K562 (cell line): ENCODE measurements at regions not wholly inside any gene's neighbourhood (a gene's known extent, or its start where the extent isn't known, plus 50 kb on each side); places are given as distances from the start of the nearest gene placed in this dataset.

Source experiments
- ATAC-seq: fragments of 200-7000 bp; cut with Tn5 transposase; 3 replicates; pipeline ENCODE4 v1.9.1; 2020; ENCODE audit warnings: moderate library complexity
- BruUV-seq: library from RNA; stranded (reverse); fragments of 400-500 nt; replicated peaks from 2 replicates; lab custom pipeline; 2021; lab: Mats Ljungman, UMichigan
- CTCF ChIA-PET: fragments of 300-600 bp; formaldehyde crosslinking; extraction: SDS; loops from one replicate; lab custom pipeline; 2021; ENCODE audit warnings: low intra/inter-chr PET ratio; lab: Yijun Ruan, JAX
- POLR2A ChIA-PET: fragments of 300-600, 350-650 bp; sonication (Branson Sonifier 250); formaldehyde crosslinking; extraction: SDS; loops from one replicate; lab custom pipeline; 2021; ENCODE audit warnings: antibody characterized with exemption, inconsistent platforms; lab: Yijun Ruan, JAX
- DNase-seq, 4 experiments: peaks; one replicate each; pipeline versions ENCODE4 v3.0.0 to v3.0.0-alpha.2; 2011 to 2018; ENCODE audit warnings: low spot score in 3 of 4, mixed read lengths in 3 of 4; ENCODE audit errors: extremely low read depth in 1 of 4
- FAIRE-seq: peaks from 2 replicates; lab custom pipeline; 2011; peaks lifted over from hg19 to GRCh38; lab: Jason Lieb, UNC
- H2AFZ ChIP-seq: 2 replicates; pipeline ENCODE4 v1.6.0; 2011; ENCODE audit warnings: low read depth, low read length, control low read depth, inconsistent platforms
- H3K27ac ChIP-seq: fragments of 200-600 bp; 3 replicates; pipeline ENCODE4 v1.8.0; 2011; ENCODE audit warnings: low read depth, mild to moderate bottlenecking, control low read depth, inconsistent platforms, low read length, moderate library complexity, mixed read lengths; ENCODE audit errors: extremely low read depth
- H3K27me3 ChIP-seq, 2 experiments: fragments of 300-600 bp in 1 of 2; 2 replicates in 1 of 2; 3 replicates in 1 of 2; pipeline versions ENCODE4 v1.6.0 to v1.8.0; 2011; ENCODE audit warnings: inconsistent platforms in 2 of 2, low read length in 2 of 2, mild to moderate bottlenecking in 1 of 2, mixed read lengths in 1 of 2, moderate library complexity in 1 of 2; ENCODE audit not compliant: control insufficient read depth in 2 of 2, insufficient read depth in 2 of 2
- H3K36me3 ChIP-seq: fragments of 300-600 bp; 3 replicates; pipeline ENCODE4 v1.8.0; 2011; ENCODE audit warnings: mild to moderate bottlenecking, low read length, inconsistent platforms; ENCODE audit not compliant: control insufficient read depth, insufficient read depth
- H3K4me1 ChIP-seq, 2 experiments: fragments of 200-600 bp in 1 of 2; replicated peaks in 1 of 2; 2 replicates in 1 of 2; 3 replicates in 1 of 2; pipeline versions ENCODE4 v1.5.1 to v1.8.0; 2011; ENCODE audit warnings: inconsistent platforms in 2 of 2, low read length in 2 of 2, mild to moderate bottlenecking in 1 of 2, mixed read lengths in 1 of 2, moderate library complexity in 1 of 2; ENCODE audit not compliant: control insufficient read depth in 2 of 2, insufficient read depth in 2 of 2
- H3K4me2 ChIP-seq: 2 replicates; pipeline ENCODE4 v1.6.1; 2011; ENCODE audit warnings: low read length, control low read depth, inconsistent platforms, mixed read lengths; ENCODE audit not compliant: insufficient read depth
- H3K4me3 ChIP-seq: fragments of 200-600 bp; sonication (generic), shearing (Covaris generic); 2 replicates; pipeline ENCODE4 v1.5.1; 2016; ENCODE audit warnings: control low read depth, inconsistent platforms
- H3K79me2 ChIP-seq: fragments of 200-600 bp; 3 replicates; pipeline ENCODE4 v1.8.0; 2011; ENCODE audit warnings: low read length, inconsistent platforms; ENCODE audit not compliant: control insufficient read depth, insufficient read depth
- H3K9ac ChIP-seq, 2 experiments: 2 replicates each; pipeline versions ENCODE4 v1.6.0 to v1.6.1; 2011; ENCODE audit warnings: low read depth in 2 of 2, low read length in 2 of 2, control low read depth in 1 of 2, inconsistent platforms in 1 of 2, mild to moderate bottlenecking in 1 of 2, mixed read lengths in 1 of 2; ENCODE audit not compliant: insufficient read depth in 1 of 2
- H3K9me1 ChIP-seq: one replicate; pipeline ENCODE4 v1.6.0; 2011; ENCODE audit warnings: inconsistent platforms, mild to moderate bottlenecking, low read length, moderate library complexity; ENCODE audit not compliant: control insufficient read depth, insufficient read depth
- H3K9me3 ChIP-seq: replicated peaks from 2 replicates; pipeline ENCODE4 v1.5.1; 2011; ENCODE audit warnings: low read depth, low read length, inconsistent platforms; ENCODE audit not compliant: control insufficient read depth, insufficient read depth
- H4K20me1 ChIP-seq: replicated peaks from 2 replicates; pipeline ENCODE4 v1.6.1; 2011; ENCODE audit warnings: low read length, inconsistent platforms, mixed read lengths; ENCODE audit not compliant: control insufficient read depth, insufficient read depth
- ESRRA ChIP-seq: fragments of 450-650 bp; IDR thresholded peaks from 2 replicates; pipeline ENCODE4 v1.6.1; 2014; ENCODE audit warnings: low read depth, mild to moderate bottlenecking, moderate library complexity, borderline replicate concordance
- FOXJ3 ChIP-seq: sonication (generic); formaldehyde crosslinking; IDR thresholded peaks from 2 replicates; pipeline ENCODE4 v1.4.0; 2020; ENCODE audit warnings: mild to moderate bottlenecking, missing genetic modification reagents
- NFXL1 ChIP-seq: fragments of 450-650 bp; formaldehyde crosslinking; IDR thresholded peaks from 2 replicates; pipeline ENCODE4 v1.4.0; 2021; ENCODE audit warnings: mild to moderate bottlenecking
- PCBP1 ChIP-seq: fragments of 200-400 bp; formaldehyde crosslinking; IDR thresholded peaks from 2 replicates; pipeline ENCODE4 v1.6.1; 2018; ENCODE audit warnings: mild to moderate bottlenecking, low read depth, low read length; ENCODE audit not compliant: poor library complexity, severe bottlenecking
- PTBP1 ChIP-seq: fragments of 200-400 bp; formaldehyde crosslinking; IDR thresholded peaks from 2 replicates; pipeline ENCODE4 v1.6.1; 2017; ENCODE audit warnings: low read depth, low read length
- TBP ChIP-seq: optimal IDR thresholded peaks from 2 replicates; pipeline ENCODE3; 2011; ENCODE audit warnings: low read depth, low read length, improper control_type of control experiment
- XRCC4 ChIP-seq: IDR thresholded peaks from one replicate; pipeline ENCODE4 v1.6.1; 2011; ENCODE audit not compliant: insufficient read depth, insufficient read length; ENCODE audit errors: extremely low read depth
- ZNF3 ChIP-seq: fragments of 250-450 bp; sonication (Bioruptor Pico); IDR thresholded peaks from 2 replicates; pipeline ENCODE4 v1.5.0; 2021; ENCODE audit warnings: mild to moderate bottlenecking, moderate library complexity
- ZNF445 ChIP-seq: fragments of 250-450 bp; sonication (Bioruptor Pico); IDR thresholded peaks from 2 replicates; pipeline ENCODE4 v1.4.0; 2020; ENCODE audit warnings: low read depth, mild to moderate bottlenecking, moderate library complexity
- WGBS: fragments of 100-300 bp; shearing (Covaris generic); methylation state at CpG from one replicate; pipeline ENCODE4 v1.1.6; 2016; ENCODE audit warnings: low coverage, mixed read lengths; ENCODE audit not compliant: insufficient coverage; ENCODE audit errors: missing lambda C conversion rate; 5-methylcytosine and 5-hydroxymethylcytosine counted together
- in situ Hi-C: fragments of 300-500 bp; cut with MboI; formaldehyde crosslinking; loops from 4 replicates; pipeline ENCODE4 v1.15.0; 2018; ENCODE audit warnings: inconsistent platforms, mixed read lengths
- intact Hi-C: fragments of 100-400 bp; cut with micrococcal nuclease; formaldehyde crosslinking; loops from 2 replicates; pipeline ENCODE4 v1.14.2; 2022
- TF ChIP-seq, protein P1 (sequence below): fragments of 200-800 bp; sonication (Bioruptor generic); IDR thresholded peaks from 2 replicates; pipeline ENCODE4 v1.6.1; 2017; ENCODE audit warnings: missing genetic modification characterization, missing compliant biosample characterization
- TF ChIP-seq, protein P2 (sequence below): fragments of 200-400 bp; formaldehyde crosslinking; IDR thresholded peaks from 2 replicates; pipeline ENCODE4 v1.6.1; 2017; ENCODE audit warnings: mild to moderate bottlenecking, low read depth, low read length, moderate library complexity
- TF ChIP-seq, protein P3 (sequence below): fragments of 250-450 bp; sonication (Bioruptor Pico); IDR thresholded peaks from 2 replicates; pipeline ENCODE4 v1.4.0; 2020; ENCODE audit warnings: mild to moderate bottlenecking, moderate library complexity

DNA sequence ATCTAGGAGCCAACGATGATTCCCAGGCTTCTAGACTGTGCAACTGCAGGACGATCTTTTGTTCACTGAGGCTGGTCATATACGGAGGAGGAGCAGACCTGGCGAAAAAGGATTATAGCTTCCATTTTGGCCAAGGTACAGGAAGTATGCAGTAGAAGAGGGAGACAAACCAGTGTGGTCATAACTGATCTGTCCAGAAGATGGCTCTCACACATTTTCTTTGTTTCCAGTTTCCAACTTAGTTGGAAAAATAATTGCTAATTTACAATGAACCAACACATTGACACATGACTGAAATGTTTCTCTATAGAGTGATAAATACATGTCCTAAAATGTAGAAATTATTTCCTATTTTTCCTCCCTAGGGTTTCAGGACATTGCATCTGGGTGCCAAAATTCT lies 364.1 kb upstream of the BTBD3 start:
- no TSS peak for BruUV-seq
- no peak overlapping the region for H2AFZ ChIP-seq
- no peak for ATAC-seq
- H4K20me1 ChIP-seq, result no peaks in the 10 kb centered on the region
- ChIA-PET CTCF (no interaction called here), POLR2A (no interaction called here)
- in situ Hi-C loops, result no loop called here
- H3K27ac ChIP-seq, result no peak overlapping the region
- H3K4me1 ChIP-seq, result no peaks in the 10 kb centered on the region
- no peaks in the 10 kb centered on the region for H3K79me2 ChIP-seq
- no peaks in the 10 kb centered on the region for H3K9me1 ChIP-seq
- no peak overlapping the region for H3K4me2 ChIP-seq
- H3K36me3 ChIP-seq, result no peaks in the 10 kb centered on the region
- DNase-seq, result no peak
- FAIRE-seq, result no peak
- intact Hi-C loops, result no loop called here
- H3K4me3 ChIP-seq, result no peak overlapping the region
- no peaks in the 10 kb centered on the region; the same call in 1 of the 2 replicates for H3K9me3 ChIP-seq
- TF ChIP-seq XRCC4, result no peak
- H3K27me3 ChIP-seq, result no peaks in the 10 kb centered on the region
- no peak overlapping the region for H3K9ac ChIP-seq
- WGBS, result 0% methylated on average over 4 of the region's 4 CpGs

DNA sequence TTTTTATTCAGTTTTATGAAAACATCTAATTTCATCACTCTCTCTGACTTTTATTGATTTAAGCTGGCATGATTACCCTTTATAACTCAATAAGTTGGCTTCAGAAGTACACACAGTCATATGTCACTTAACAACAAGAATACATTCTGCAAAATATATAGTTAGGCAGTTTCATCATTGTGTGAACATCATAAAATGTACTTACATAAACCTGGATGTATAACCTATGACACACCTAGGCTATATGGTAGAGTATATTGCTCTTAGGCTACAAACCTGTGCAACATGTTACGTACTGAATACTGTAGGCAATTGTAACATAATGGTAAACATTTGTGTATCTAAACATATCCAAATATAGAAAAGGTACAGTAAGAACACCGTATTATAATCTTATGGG lies 362.2 kb upstream of the BTBD3 start:
- CTCF ChIA-PET, result no interaction called here
- H3K4me3 ChIP-seq, result no peak overlapping the region
- ATAC-seq, result no peak
- TF ChIP-seq NFXL1 (CRISPR knock-in tag), result no peak
- TF ChIP-seq, protein P1, sequence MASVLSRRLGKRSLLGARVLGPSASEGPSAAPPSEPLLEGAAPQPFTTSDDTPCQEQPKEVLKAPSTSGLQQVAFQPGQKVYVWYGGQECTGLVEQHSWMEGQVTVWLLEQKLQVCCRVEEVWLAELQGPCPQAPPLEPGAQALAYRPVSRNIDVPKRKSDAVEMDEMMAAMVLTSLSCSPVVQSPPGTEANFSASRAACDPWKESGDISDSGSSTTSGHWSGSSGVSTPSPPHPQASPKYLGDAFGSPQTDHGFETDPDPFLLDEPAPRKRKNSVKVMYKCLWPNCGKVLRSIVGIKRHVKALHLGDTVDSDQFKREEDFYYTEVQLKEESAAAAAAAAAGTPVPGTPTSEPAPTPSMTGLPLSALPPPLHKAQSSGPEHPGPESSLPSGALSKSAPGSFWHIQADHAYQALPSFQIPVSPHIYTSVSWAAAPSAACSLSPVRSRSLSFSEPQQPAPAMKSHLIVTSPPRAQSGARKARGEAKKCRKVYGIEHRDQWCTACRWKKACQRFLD (CRISPR knock-in tag), result no peak
- no peak for TF ChIP-seq PCBP1
- no peak for TF ChIP-seq ZNF445 (CRISPR knock-in tag)
- TF ChIP-seq ZNF3, result no peak
- no peak for TF ChIP-seq FOXJ3 (CRISPR knock-in tag)
- no peak for TF ChIP-seq ESRRA
- TF ChIP-seq, protein P2, sequence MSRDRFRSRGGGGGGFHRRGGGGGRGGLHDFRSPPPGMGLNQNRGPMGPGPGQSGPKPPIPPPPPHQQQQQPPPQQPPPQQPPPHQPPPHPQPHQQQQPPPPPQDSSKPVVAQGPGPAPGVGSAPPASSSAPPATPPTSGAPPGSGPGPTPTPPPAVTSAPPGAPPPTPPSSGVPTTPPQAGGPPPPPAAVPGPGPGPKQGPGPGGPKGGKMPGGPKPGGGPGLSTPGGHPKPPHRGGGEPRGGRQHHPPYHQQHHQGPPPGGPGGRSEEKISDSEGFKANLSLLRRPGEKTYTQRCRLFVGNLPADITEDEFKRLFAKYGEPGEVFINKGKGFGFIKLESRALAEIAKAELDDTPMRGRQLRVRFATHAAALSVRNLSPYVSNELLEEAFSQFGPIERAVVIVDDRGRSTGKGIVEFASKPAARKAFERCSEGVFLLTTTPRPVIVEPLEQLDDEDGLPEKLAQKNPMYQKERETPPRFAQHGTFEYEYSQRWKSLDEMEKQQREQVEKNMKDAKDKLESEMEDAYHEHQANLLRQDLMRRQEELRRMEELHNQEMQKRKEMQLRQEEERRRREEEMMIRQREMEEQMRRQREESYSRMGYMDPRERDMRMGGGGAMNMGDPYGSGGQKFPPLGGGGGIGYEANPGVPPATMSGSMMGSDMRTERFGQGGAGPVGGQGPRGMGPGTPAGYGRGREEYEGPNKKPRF, result no peak
- TF ChIP-seq TBP, result no peak
- TF ChIP-seq, protein P3, sequence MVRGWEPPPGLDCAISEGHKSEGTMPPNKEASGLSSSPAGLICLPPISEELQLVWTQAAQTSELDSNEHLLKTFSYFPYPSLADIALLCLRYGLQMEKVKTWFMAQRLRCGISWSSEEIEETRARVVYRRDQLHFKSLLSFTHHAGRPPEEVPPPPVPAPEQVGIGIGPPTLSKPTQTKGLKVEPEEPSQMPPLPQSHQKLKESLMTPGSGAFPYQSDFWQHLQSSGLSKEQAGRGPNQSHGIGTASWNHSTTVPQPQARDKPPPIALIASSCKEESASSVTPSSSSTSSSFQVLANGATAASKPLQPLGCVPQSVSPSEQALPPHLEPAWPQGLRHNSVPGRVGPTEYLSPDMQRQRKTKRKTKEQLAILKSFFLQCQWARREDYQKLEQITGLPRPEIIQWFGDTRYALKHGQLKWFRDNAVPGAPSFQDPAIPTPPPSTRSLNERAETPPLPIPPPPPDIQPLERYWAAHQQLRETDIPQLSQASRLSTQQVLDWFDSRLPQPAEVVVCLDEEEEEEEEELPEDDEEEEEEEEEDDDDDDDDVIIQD (CRISPR knock-in tag), result no peak
- TF ChIP-seq PTBP1, result no peak
- TF ChIP-seq, all 486 proteins: peak for 0
- Histone ChIP-seq H3K27me3 (no peaks in the 10 kb centered on the region), H3K27ac (no peak overlapping the region), H3K4me1 (no peaks in the 10 kb centered on the region), H4K20me1 (no peaks in the 10 kb centered on the region), H3K9me1 (no peaks in the 10 kb centered on the region), H3K36me3 (no peaks in the 10 kb centered on the region), H2AFZ (no peak overlapping the region), H3K9ac (no peak overlapping the region), H3K4me2 (no peak overlapping the region), H3K9me3 (no peaks in the 10 kb centered on the region; the same call in 1 of the 2 replicates), H3K79me2 (no peaks in the 10 kb centered on the region)
- DNase-seq (no peak), FAIRE-seq (no peak)
- intact Hi-C loops, result no loop called here
- no TSS peak for BruUV-seq
- POLR2A ChIA-PET, result no interaction called here
- in situ Hi-C loops, result no loop called here
- 0% methylated on average over 2 of the region's 2 CpGs for WGBS
